H9 (cell line): ENCODE measurements at regions not wholly inside any gene's neighbourhood (a gene's known extent, or its start where the extent isn't known, plus 50 kb on each side); places are given as distances from the start of the nearest gene placed in this dataset.
A peak's percentile ranks its signal among the peaks of the same experiment; 100 is the strongest.

ENCODE experiments used
- DNase-seq: peaks from one replicate; pipeline ENCODE4 v3.0.0-alpha.2; 2017
- H2AFZ ChIP-seq: one replicate; pipeline ENCODE4 v1.6.1; 2013; ENCODE audit warnings: mild to moderate bottlenecking, low read length, control low read depth, moderate library complexity
- H2AK5ac ChIP-seq: 2 replicates; pipeline ENCODE4 v1.6.1; 2013; ENCODE audit warnings: low read length, control low read depth, mixed read lengths; ENCODE audit not compliant: insufficient read length
- H2BK120ac ChIP-seq: one replicate; pipeline ENCODE4 v1.6.1; 2013; ENCODE audit warnings: low read depth, mild to moderate bottlenecking, low read length, control low read depth, inconsistent platforms; ENCODE audit not compliant: poor library complexity, severe bottlenecking
- H2BK12ac ChIP-seq: 2 replicates; pipeline ENCODE4 v1.6.1; 2013; ENCODE audit warnings: low read length, control low read depth, mixed read lengths, low read depth; ENCODE audit not compliant: insufficient read length
- H2BK15ac ChIP-seq: 2 replicates; pipeline ENCODE4 v1.6.1; 2013; ENCODE audit warnings: low read depth, low read length, control low read depth
- H2BK20ac ChIP-seq: one replicate; pipeline ENCODE4 v1.6.1; 2013; ENCODE audit warnings: low read depth, mild to moderate bottlenecking, low read length, control low read depth, inconsistent platforms; ENCODE audit not compliant: poor library complexity, severe bottlenecking
- H2BK5ac ChIP-seq: 2 replicates; pipeline ENCODE4 v1.6.1; 2013; ENCODE audit warnings: low read length, control low read depth, mixed read lengths; ENCODE audit not compliant: insufficient read length
- H3K14ac ChIP-seq: 2 replicates; pipeline ENCODE4 v1.6.1; 2013; ENCODE audit warnings: low read length, control low read depth; ENCODE audit not compliant: insufficient read depth
- H3K18ac ChIP-seq: 2 replicates; pipeline ENCODE4 v1.6.1; 2013; ENCODE audit warnings: low read depth, mild to moderate bottlenecking, mixed read lengths, low read length, control low read depth; ENCODE audit not compliant: insufficient read length
- H3K23ac ChIP-seq: 2 replicates; pipeline ENCODE4 v1.6.1; 2013; ENCODE audit warnings: low read length, control low read depth, mixed read lengths, low read depth; ENCODE audit not compliant: insufficient read length
- H3K23me2 ChIP-seq: 2 replicates; pipeline ENCODE4 v1.6.1; 2013; ENCODE audit warnings: low read depth, mild to moderate bottlenecking, mixed read lengths, low read length, control low read depth; ENCODE audit not compliant: insufficient read length, poor library complexity, severe bottlenecking
- H3K27ac ChIP-seq: 2 replicates; pipeline ENCODE4 v1.5.1; 2013; ENCODE audit warnings: low read length, control low read depth, mixed read lengths, low read depth; ENCODE audit not compliant: insufficient read length
- H3K27me3 ChIP-seq: 2 replicates; pipeline ENCODE4 v1.6.1; 2013; ENCODE audit warnings: low read length, control low read depth, inconsistent platforms; ENCODE audit not compliant: insufficient read depth
- H3K4ac ChIP-seq: 2 replicates; pipeline ENCODE4 v1.6.1; 2013; ENCODE audit warnings: low read depth, mild to moderate bottlenecking, control low read depth, inconsistent platforms, low read length, moderate library complexity
- H3K4me1 ChIP-seq: 2 replicates; pipeline ENCODE4 v1.6.1; 2013; ENCODE audit warnings: low read length, control low read depth, inconsistent platforms; ENCODE audit not compliant: insufficient read depth
- H3K4me2 ChIP-seq: 2 replicates; pipeline ENCODE4 v1.6.1; 2013; ENCODE audit warnings: low read length, control low read depth, mixed read lengths; ENCODE audit not compliant: insufficient read length, insufficient read depth
- H3K56ac ChIP-seq: 2 replicates; pipeline ENCODE4 v1.6.1; 2013; ENCODE audit warnings: low read depth, mild to moderate bottlenecking, mixed read lengths, low read length, control low read depth; ENCODE audit not compliant: insufficient read length
- H3K79me1 ChIP-seq: 2 replicates; pipeline ENCODE4 v1.6.1; 2013; ENCODE audit warnings: low read depth, mild to moderate bottlenecking, moderate library complexity, low read length, control low read depth, inconsistent platforms; ENCODE audit not compliant: insufficient read depth, poor library complexity, severe bottlenecking
- H3K79me2 ChIP-seq: 2 replicates; pipeline ENCODE4 v1.6.1; 2013; ENCODE audit warnings: low read length, control low read depth, inconsistent platforms; ENCODE audit not compliant: insufficient read depth
- H3K9ac ChIP-seq: 2 replicates; pipeline ENCODE4 v1.6.1; 2013; ENCODE audit warnings: low read length, control low read depth, mixed read lengths; ENCODE audit not compliant: insufficient read length; ENCODE audit errors: extremely low read depth
- H3K9me3 ChIP-seq: one replicate; pipeline ENCODE4 v1.6.1; 2013; ENCODE audit warnings: low read depth, low read length, inconsistent platforms; ENCODE audit not compliant: control insufficient read depth
- H3T11ph ChIP-seq: one replicate; pipeline ENCODE4 v1.6.1; 2013; ENCODE audit warnings: mild to moderate bottlenecking, low read length, control low read depth, inconsistent platforms
- H4K20me1 ChIP-seq: one replicate; pipeline ENCODE4 v1.6.1; 2013; ENCODE audit not compliant: control insufficient read depth, insufficient read length, insufficient read depth
- H4K5ac ChIP-seq: 2 replicates; pipeline ENCODE4 v1.6.1; 2013; ENCODE audit warnings: low read depth, mild to moderate bottlenecking, mixed read lengths, low read length, control low read depth; ENCODE audit not compliant: insufficient read length
- H4K8ac ChIP-seq: replicated peaks from 2 replicates; pipeline ENCODE4 v1.6.1; 2013; ENCODE audit warnings: low read length, control low read depth, mixed read lengths, low read depth; ENCODE audit not compliant: insufficient read length
- H4K91ac ChIP-seq: 2 replicates; pipeline ENCODE4 v1.6.1; 2013; ENCODE audit warnings: low read depth, mild to moderate bottlenecking, moderate library complexity, mixed read lengths, low read length, control low read depth; ENCODE audit not compliant: insufficient read length
- H3K27ac Mint-ChIP-seq, 3 experiments: 2 replicates in 2 of 3; 3 replicates in 1 of 3; pipeline ENCODE4 v1.8.0; 2020 to 2021; ENCODE audit warnings: mixed read lengths in 3 of 3, mild to moderate bottlenecking in 1 of 3, moderate library complexity in 1 of 3
- H3K27me3 Mint-ChIP-seq: 2 replicates; pipeline ENCODE4 v1.8.0; 2021; ENCODE audit warnings: low read depth, mild to moderate bottlenecking, moderate library complexity, mixed read lengths
- H3K36me3 Mint-ChIP-seq, 3 experiments: 2 replicates in 2 of 3; 3 replicates in 1 of 3; pipeline ENCODE4 v1.8.0; 2020 to 2021; ENCODE audit warnings: low read depth in 3 of 3, mixed read lengths in 3 of 3; ENCODE audit not compliant: insufficient read depth in 1 of 3
- H3K4me1 Mint-ChIP-seq, 2 experiments: 2 replicates each; pipeline ENCODE4 v1.8.0; 2020; ENCODE audit warnings: mixed read lengths in 2 of 2
- H3K4me3 Mint-ChIP-seq, 2 experiments: 2 replicates in 1 of 2; 3 replicates in 1 of 2; pipeline ENCODE4 v1.8.0; 2020 to 2021; ENCODE audit warnings: mild to moderate bottlenecking in 2 of 2, mixed read lengths in 2 of 2, moderate library complexity in 1 of 2
- H3K9me3 Mint-ChIP-seq, 2 experiments: 2 replicates in 1 of 2; 3 replicates in 1 of 2; pipeline ENCODE4 v1.8.0; 2020; ENCODE audit warnings: mild to moderate bottlenecking in 2 of 2, mixed read lengths in 2 of 2, moderate library complexity in 1 of 2
- WGBS: extraction: QIAGEN DNeasy Blood & Tissue Kit; methylation state at CpG from one replicate; pipeline ENCODE4 v1.1.7; 2013; ENCODE audit warnings: missing lambda C conversion rate, low lambda C conversion rate, mixed read lengths; ENCODE audit not compliant: insufficient read length; ENCODE audit errors: extremely low coverage; 5-methylcytosine and 5-hydroxymethylcytosine counted together
- TF ChIP-seq, protein P1 (sequence below): fragments of 200-600 bp; sonication (generic); conservative IDR thresholded peaks from 3 replicates; pipeline ENCODE4 v1.8.0; 2021; ENCODE audit warnings: antibody characterized with exemption, mild to moderate bottlenecking

DNA sequence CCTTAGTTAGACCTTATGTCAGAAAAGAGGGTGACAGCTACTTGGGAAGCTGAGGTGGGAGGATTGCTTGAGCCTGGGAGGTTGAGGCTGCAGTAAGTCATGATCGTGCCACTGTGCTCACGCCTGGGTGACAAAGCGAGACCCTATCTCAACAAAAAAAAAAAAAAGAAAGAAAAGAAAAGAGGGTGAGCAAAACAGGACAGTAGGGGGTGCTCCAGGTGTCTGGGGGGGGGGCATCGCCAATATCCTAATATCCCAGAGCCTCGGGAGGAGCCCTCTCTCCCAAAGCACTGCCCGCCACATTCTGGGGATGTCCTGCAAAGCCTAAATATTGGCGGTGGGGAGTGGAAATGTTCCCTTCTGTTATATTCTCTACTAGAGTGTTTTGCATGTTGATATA, 120.9 kb upstream of the TBL1X start:
- Histone ChIP-seq H3K27me3 (no peaks in the 10 kb centered on the region; the same call in 1 of the 2 replicates), H3K23me2 (no peaks in the 10 kb centered on the region), H2AK5ac (no peak overlapping the region), H2BK20ac (no peak overlapping the region), H3K56ac (no peak overlapping the region), H2BK5ac (no peak overlapping the region), H3K4me2 (no peak overlapping the region), H4K20me1 (no peaks in the 10 kb centered on the region), H3K4ac (no peak overlapping the region), H2BK15ac (no peak overlapping the region), H4K8ac (no peak overlapping the region), H3K14ac (no peak overlapping the region), H4K5ac (no peak overlapping the region), H2BK12ac (no peak overlapping the region), H3K79me2 (no peaks in the 10 kb centered on the region), H2AFZ (no peak overlapping the region), H2BK120ac (no peak overlapping the region), H3K9me3 (no peaks in the 10 kb centered on the region), H3T11ph (no peak overlapping the region), H3K9ac (no peak overlapping the region), H4K91ac (no peak overlapping the region), H3K23ac (no peak overlapping the region), H3K27ac (no peak overlapping the region), H3K4me1 (no peaks in the 10 kb centered on the region; the same call in 1 of the 2 replicates), H3K18ac (no peak overlapping the region), H3K79me1 (no peaks in the 10 kb centered on the region)
- no peak for DNase-seq
- Mint-ChIP-seq H3K9me3 (peaks cover 0 to 48% of the 10 kb centered on the region in 2 experiments; a peak in 3 of 5 replicates), H3K4me3 (no peak overlapping the region), H3K36me3 (peaks cover 0 to 2% (median 2%) of the 10 kb centered on the region in 3 experiments; a peak in 3 of 7 replicates), H3K27ac (peak overlapping the region in 1 of 3 experiments; percentile 28; a peak in 1 of 7 replicates), H3K4me1 (peaks cover 18 to 28% of the 10 kb centered on the region in 2 experiments; a peak in 3 of 4 replicates), H3K27me3 (peaks cover 3% of the 10 kb centered on the region)
- TF ChIP-seq, protein P1, sequence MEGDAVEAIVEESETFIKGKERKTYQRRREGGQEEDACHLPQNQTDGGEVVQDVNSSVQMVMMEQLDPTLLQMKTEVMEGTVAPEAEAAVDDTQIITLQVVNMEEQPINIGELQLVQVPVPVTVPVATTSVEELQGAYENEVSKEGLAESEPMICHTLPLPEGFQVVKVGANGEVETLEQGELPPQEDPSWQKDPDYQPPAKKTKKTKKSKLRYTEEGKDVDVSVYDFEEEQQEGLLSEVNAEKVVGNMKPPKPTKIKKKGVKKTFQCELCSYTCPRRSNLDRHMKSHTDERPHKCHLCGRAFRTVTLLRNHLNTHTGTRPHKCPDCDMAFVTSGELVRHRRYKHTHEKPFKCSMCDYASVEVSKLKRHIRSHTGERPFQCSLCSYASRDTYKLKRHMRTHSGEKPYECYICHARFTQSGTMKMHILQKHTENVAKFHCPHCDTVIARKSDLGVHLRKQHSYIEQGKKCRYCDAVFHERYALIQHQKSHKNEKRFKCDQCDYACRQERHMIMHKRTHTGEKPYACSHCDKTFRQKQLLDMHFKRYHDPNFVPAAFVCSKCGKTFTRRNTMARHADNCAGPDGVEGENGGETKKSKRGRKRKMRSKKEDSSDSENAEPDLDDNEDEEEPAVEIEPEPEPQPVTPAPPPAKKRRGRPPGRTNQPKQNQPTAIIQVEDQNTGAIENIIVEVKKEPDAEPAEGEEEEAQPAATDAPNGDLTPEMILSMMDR = no peak
- WGBS = no CpG with 5 or more reads among the region's 7 CpGs
